ENCODE measurements at regions not wholly inside any gene's neighbourhood (a gene's known extent, or its start where the extent isn't known, plus 50 kb on each side); places are given as distances from the start of the nearest gene placed in this dataset.

GRCh38 chr2:82795446-82795845 lies 1663.6 kb downstream of the SUCLG1 start:
- Histone ChIP-seq H3K4me3 (ENCODE audit: low read depth, low read length, poor library complexity, severe bottlenecking) (no peak overlapping the region), H3K9me3 (ENCODE audit: low read depth, low read length, poor library complexity, severe bottlenecking) (peaks cover 18% of the 10 kb centered on the region), H3K27me3 (replicated peaks; ENCODE audit: insufficient read depth, low read depth, low read length, poor library complexity) (no peaks in the 10 kb centered on the region), H3K36me3 (ENCODE audit: insufficient read depth, low read length, poor library complexity, severe bottlenecking) (no peaks in the 10 kb centered on the region), H3K27ac (ENCODE audit: low read depth, low read length, poor library complexity, severe bottlenecking) (no peak overlapping the region), H3K4me1 (ENCODE audit: insufficient read depth, low read length, poor library complexity, severe bottlenecking) (no peaks in the 10 kb centered on the region)
- no TSS peak for BruUV-seq (replicated peaks)
- TF ChIP-seq EZH2 (IDR thresholded peaks at IDR 0.05; ENCODE audit: borderline replicate concordance, low read depth, low read length, poor library complexity, severe bottlenecking) (no peak), CTCF (conservative IDR thresholded peaks at IDR 0.05; ENCODE audit: low read depth, low read length) (no peak)
- intact Hi-C loops (cut with micrococcal nuclease; ENCODE audit: unreplicated experiment), result no loop called here
- DNase-seq (ENCODE audit: low spot score), result no peak
- ChIA-PET CTCF (no interaction called here), POLR2A (ENCODE audit: low non-redundant PET) (no interaction called here)

GRCh38 chr2:82793711-82794435 lies 1665.2 kb downstream of the SUCLG1 start:
- H3K27ac ChIP-seq (ENCODE audit: low read depth, low read length, poor library complexity, severe bottlenecking), result no peak overlapping the region
- no peaks in the 10 kb centered on the region for H3K4me1 ChIP-seq (ENCODE audit: insufficient read depth, low read length, poor library complexity, severe bottlenecking)
- ChIA-PET CTCF (no interaction called here), POLR2A (ENCODE audit: low non-redundant PET) (no interaction called here)
- no peak overlapping the region for H3K4me3 ChIP-seq (ENCODE audit: low read depth, low read length, poor library complexity, severe bottlenecking)
- DNase-seq (ENCODE audit: low spot score), result no peak
- TF ChIP-seq EZH2 (IDR thresholded peaks at IDR 0.05; ENCODE audit: borderline replicate concordance, low read depth, low read length, poor library complexity, severe bottlenecking) (no peak), CTCF (conservative IDR thresholded peaks at IDR 0.05; ENCODE audit: low read depth, low read length) (no peak)
- intact Hi-C loops (cut with micrococcal nuclease; ENCODE audit: unreplicated experiment), result no loop called here
- no peaks in the 10 kb centered on the region for H3K27me3 ChIP-seq (replicated peaks; ENCODE audit: insufficient read depth, low read depth, low read length, poor library complexity)
- BruUV-seq (replicated peaks), result no TSS peak
- peaks cover 17% of the 10 kb centered on the region for H3K9me3 ChIP-seq (ENCODE audit: low read depth, low read length, poor library complexity, severe bottlenecking)
- no peaks in the 10 kb centered on the region for H3K36me3 ChIP-seq (ENCODE audit: insufficient read depth, low read length, poor library complexity, severe bottlenecking)

GRCh38 chr2:82792316-82792715 lies 1666.8 kb downstream of the SUCLG1 start:
- TF ChIP-seq EZH2 (IDR thresholded peaks at IDR 0.05; ENCODE audit: borderline replicate concordance, low read depth, low read length, poor library complexity, severe bottlenecking), result no peak
- no peak for TF ChIP-seq CTCF (conservative IDR thresholded peaks at IDR 0.05; ENCODE audit: low read depth, low read length)
- H3K36me3 ChIP-seq (ENCODE audit: insufficient read depth, low read length, poor library complexity, severe bottlenecking), result no peaks in the 10 kb centered on the region
- peaks cover 14% of the 10 kb centered on the region for H3K9me3 ChIP-seq (ENCODE audit: low read depth, low read length, poor library complexity, severe bottlenecking)
- POLR2A ChIA-PET (ENCODE audit: low non-redundant PET), result no interaction called here
- H3K4me1 ChIP-seq (ENCODE audit: insufficient read depth, low read length, poor library complexity, severe bottlenecking), result no peaks in the 10 kb centered on the region
- H3K4me3 ChIP-seq (ENCODE audit: low read depth, low read length, poor library complexity, severe bottlenecking), result no peak overlapping the region
- no peak overlapping the region for H3K27ac ChIP-seq (ENCODE audit: low read depth, low read length, poor library complexity, severe bottlenecking)
- BruUV-seq (replicated peaks), result no TSS peak
- CTCF ChIA-PET, result no interaction called here
- H3K27me3 ChIP-seq (replicated peaks; ENCODE audit: insufficient read depth, low read depth, low read length, poor library complexity), result no peaks in the 10 kb centered on the region
- intact Hi-C loops (cut with micrococcal nuclease; ENCODE audit: unreplicated experiment), result no loop called here
- DNase-seq (ENCODE audit: low spot score), result no peak

All from A673 (cell line).